SH-SY5Y (cell line): ENCODE measurements at regions not wholly inside any gene's neighbourhood (a gene's known extent, or its start where the extent isn't known, plus 50 kb on each side); places are given as distances from the start of the nearest gene placed in this dataset.

Source experiments
- GATA2 ChIP-seq: IDR thresholded peaks from 2 replicates; pipeline ENCODE4 v1.6.1; 2011; ENCODE audit warnings: mild to moderate bottlenecking, low read depth, low read length
- GATA3 ChIP-seq: IDR thresholded peaks from 2 replicates; pipeline ENCODE4 v1.6.1; 2011; ENCODE audit warnings: low read depth, mild to moderate bottlenecking, low read length, moderate library complexity

- TF ChIP-seq GATA2 (no peak), GATA3 (no peak)
Observed at GRCh38 chr5:8864053-8864452, 681.8 kb downstream of the SEMA5A start.
